Keratinocyte (primary cell): ENCODE measurements at regions not wholly inside any gene's neighbourhood (a gene's known extent, or its start where the extent isn't known, plus 50 kb on each side); places are given as distances from the start of the nearest gene placed in this dataset.

Source experiments
- DNase-seq: peaks from one replicate; pipeline ENCODE4 v3.0.0-alpha.2; 2011; ENCODE audit warnings: low read depth, missing footprints, low spot score
- FAIRE-seq: peaks from 2 replicates; lab custom pipeline; 2011; peaks lifted over from hg19 to GRCh38; lab: Jason Lieb, UNC
- H2AFZ ChIP-seq: 2 replicates; pipeline ENCODE4 v1.6.0; 2012; ENCODE audit warnings: low read length, control low read depth, inconsistent platforms; ENCODE audit not compliant: control insufficient read depth
- H3K27ac ChIP-seq: 2 replicates; pipeline ENCODE4 v1.5.1; 2011; ENCODE audit warnings: low read length; ENCODE audit not compliant: control insufficient read depth, insufficient read depth
- H3K27me3 ChIP-seq: 3 replicates; pipeline ENCODE4 v1.6.0; 2011; ENCODE audit warnings: low read length; ENCODE audit not compliant: control insufficient read depth, insufficient read depth; ENCODE audit errors: extremely low read depth
- H3K36me3 ChIP-seq, 2 experiments: 2 replicates in 1 of 2; 3 replicates in 1 of 2; pipeline ENCODE4 v1.5.1; 2011; ENCODE audit warnings: low read length in 2 of 2, mild to moderate bottlenecking in 1 of 2; ENCODE audit not compliant: control insufficient read depth in 2 of 2, insufficient read depth in 2 of 2; ENCODE audit errors: extremely low read depth in 1 of 2
- H3K4me1 ChIP-seq: 3 replicates; pipeline ENCODE4 v1.5.1; 2011; ENCODE audit warnings: low read length; ENCODE audit not compliant: control insufficient read depth, insufficient read depth; ENCODE audit errors: extremely low read depth
- H3K4me2 ChIP-seq: 3 replicates; pipeline ENCODE4 v1.6.0; 2011; ENCODE audit warnings: low read depth, low read length; ENCODE audit not compliant: control insufficient read depth, insufficient read depth; ENCODE audit errors: extremely low read depth
- H3K4me3 ChIP-seq, 3 experiments: fragments of 200-600 bp in 1 of 3; sonication (generic) in 1 of 3; 2 replicates in 2 of 3; 3 replicates in 1 of 3; pipeline ENCODE4 v1.5.1; 2011 to 2016; ENCODE audit warnings: low read length in 3 of 3, mild to moderate bottlenecking in 3 of 3, control low read depth in 2 of 3, inconsistent platforms in 1 of 3, low read depth in 1 of 3, mixed read lengths in 1 of 3, mixed run types in 1 of 3, moderate library complexity in 1 of 3; ENCODE audit not compliant: control insufficient read depth in 2 of 3, insufficient read depth in 2 of 3; ENCODE audit errors: extremely low read depth in 1 of 3
- H3K79me2 ChIP-seq: 2 replicates; pipeline ENCODE4 v1.6.0; 2012; ENCODE audit warnings: low read length; ENCODE audit not compliant: control insufficient read depth, insufficient read depth
- H3K9ac ChIP-seq: 3 replicates; pipeline ENCODE4 v1.6.0; 2011; ENCODE audit warnings: low read length; ENCODE audit not compliant: control insufficient read depth, insufficient read depth; ENCODE audit errors: extremely low read depth
- H3K9me1 ChIP-seq: 3 replicates; pipeline ENCODE4 v1.6.0; 2011; ENCODE audit warnings: low read length; ENCODE audit not compliant: control insufficient read depth, insufficient read depth; ENCODE audit errors: extremely low read depth
- H3K9me3 ChIP-seq: 2 replicates; pipeline ENCODE4 v1.5.1; 2012; ENCODE audit warnings: low read depth, low read length; ENCODE audit not compliant: control insufficient read depth
- H4K20me1 ChIP-seq: 3 replicates; pipeline ENCODE4 v1.6.0; 2011; ENCODE audit warnings: low read length; ENCODE audit not compliant: control insufficient read depth, insufficient read depth; ENCODE audit errors: extremely low read depth
- EZH2 ChIP-seq: IDR thresholded peaks from one replicate; pipeline ENCODE4 v1.6.1; 2012; ENCODE audit warnings: inconsistent platforms, mild to moderate bottlenecking, low read length, moderate library complexity
- dilution Hi-C: fragments of 300-500 bp; cut with MboI; formaldehyde crosslinking; loops from one replicate; pipeline ENCODE4 v1.7.0; 2020; ENCODE audit warnings: low sequenced_read_pairs; ENCODE audit not compliant: extremely low pct_ligation_motif_present
- TF ChIP-seq, protein P1 (sequence below), 3 experiments: IDR thresholded peaks in 1 of 3; conservative IDR thresholded peaks in 1 of 3; optimal IDR thresholded peaks in 1 of 3; 2 replicates in 2 of 3; 3 replicates in 1 of 3; pipeline versions ENCODE3 to v1.5.1; 2011; ENCODE audit warnings: low read length in 3 of 3, mild to moderate bottlenecking in 3 of 3, moderate library complexity in 2 of 3, control low read depth in 1 of 3, inconsistent platforms in 1 of 3; ENCODE audit not compliant: insufficient read depth in 2 of 3; ENCODE audit errors: extremely low read depth in 1 of 3

DNA sequence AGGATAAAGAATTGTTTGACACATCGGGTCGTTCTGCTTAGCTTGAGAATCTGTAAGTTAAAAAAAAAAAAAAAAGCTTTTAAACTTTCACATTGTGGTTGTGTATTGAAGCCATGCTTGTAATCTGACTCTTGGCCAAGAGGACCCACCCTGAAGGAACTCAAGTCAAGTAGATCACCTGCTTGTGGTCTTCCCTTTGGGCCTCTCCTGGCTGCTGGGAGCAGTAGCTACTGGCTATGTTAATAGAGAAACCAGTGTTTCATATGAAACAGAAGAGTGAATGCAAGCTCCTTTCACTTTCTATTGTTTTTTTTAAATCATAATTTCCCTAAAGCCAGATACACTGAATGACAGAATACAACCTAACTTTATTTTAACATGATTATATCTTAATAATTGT lies 402.4 kb upstream of the NDST4 start:
- Histone ChIP-seq H3K4me1 (no peaks in the 10 kb centered on the region), H3K79me2 (no peaks in the 10 kb centered on the region), H4K20me1 (no peaks in the 10 kb centered on the region), H3K36me3 (no peaks in the 10 kb centered on the region), H3K9me3 (no peaks in the 10 kb centered on the region), H3K27ac (no peak overlapping the region), H3K27me3 (no peaks in the 10 kb centered on the region), H3K9ac (no peak overlapping the region), H3K4me2 (no peak overlapping the region), H2AFZ (no peak overlapping the region), H3K4me3 (no peak overlapping the region), H3K9me1 (no peaks in the 10 kb centered on the region)
- no peak for FAIRE-seq
- dilution Hi-C loops = no loop called here
- DNase-seq = no peak
- TF ChIP-seq, protein P1, sequence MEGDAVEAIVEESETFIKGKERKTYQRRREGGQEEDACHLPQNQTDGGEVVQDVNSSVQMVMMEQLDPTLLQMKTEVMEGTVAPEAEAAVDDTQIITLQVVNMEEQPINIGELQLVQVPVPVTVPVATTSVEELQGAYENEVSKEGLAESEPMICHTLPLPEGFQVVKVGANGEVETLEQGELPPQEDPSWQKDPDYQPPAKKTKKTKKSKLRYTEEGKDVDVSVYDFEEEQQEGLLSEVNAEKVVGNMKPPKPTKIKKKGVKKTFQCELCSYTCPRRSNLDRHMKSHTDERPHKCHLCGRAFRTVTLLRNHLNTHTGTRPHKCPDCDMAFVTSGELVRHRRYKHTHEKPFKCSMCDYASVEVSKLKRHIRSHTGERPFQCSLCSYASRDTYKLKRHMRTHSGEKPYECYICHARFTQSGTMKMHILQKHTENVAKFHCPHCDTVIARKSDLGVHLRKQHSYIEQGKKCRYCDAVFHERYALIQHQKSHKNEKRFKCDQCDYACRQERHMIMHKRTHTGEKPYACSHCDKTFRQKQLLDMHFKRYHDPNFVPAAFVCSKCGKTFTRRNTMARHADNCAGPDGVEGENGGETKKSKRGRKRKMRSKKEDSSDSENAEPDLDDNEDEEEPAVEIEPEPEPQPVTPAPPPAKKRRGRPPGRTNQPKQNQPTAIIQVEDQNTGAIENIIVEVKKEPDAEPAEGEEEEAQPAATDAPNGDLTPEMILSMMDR (optimal IDR thresholded peaks at IDR 0.05 in 1 of 3, IDR thresholded peaks at IDR 0.05 in 1 of 3, conservative IDR thresholded peaks at IDR 0.05 in 1 of 3; ENCODE audit: extremely low read depth in 1 of 3, insufficient read depth in 2 of 3, low read length in 3 of 3) = no peak
- TF ChIP-seq EZH2 = no peak

DNA sequence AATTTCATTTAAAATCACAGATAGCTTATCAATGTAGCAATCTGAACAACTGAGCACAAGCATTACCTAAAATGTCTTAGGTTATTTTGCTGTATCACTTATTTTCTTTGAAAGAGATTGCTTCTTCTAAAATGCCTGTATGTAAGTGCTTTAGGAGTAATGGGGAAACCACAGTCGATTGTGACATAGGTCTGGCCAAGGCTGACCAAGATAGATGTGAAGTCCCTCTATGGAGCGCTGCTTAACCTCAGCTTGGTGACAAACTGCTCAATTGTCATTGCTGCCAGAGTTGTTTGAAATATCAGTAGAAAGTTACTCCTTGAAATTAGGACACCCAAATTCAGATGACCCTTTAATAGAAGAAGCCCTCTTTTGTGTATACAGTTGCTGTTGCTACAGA lies 401.9 kb upstream of the NDST4 start:
- no peak overlapping the region for H3K9ac ChIP-seq
- H3K4me3 ChIP-seq = no peak overlapping the region
- H3K9me3 ChIP-seq = no peaks in the 10 kb centered on the region
- H3K27ac ChIP-seq = no peak overlapping the region
- H3K36me3 ChIP-seq = no peaks in the 10 kb centered on the region
- H2AFZ ChIP-seq = no peak overlapping the region
- no peaks in the 10 kb centered on the region for H3K4me1 ChIP-seq
- no peaks in the 10 kb centered on the region for H3K27me3 ChIP-seq
- no peak for FAIRE-seq
- no peak for DNase-seq
- no peaks in the 10 kb centered on the region for H4K20me1 ChIP-seq
- dilution Hi-C loops = no loop called here
- no peak overlapping the region for H3K4me2 ChIP-seq
- H3K9me1 ChIP-seq = no peaks in the 10 kb centered on the region
- H3K79me2 ChIP-seq = no peaks in the 10 kb centered on the region
- TF ChIP-seq, protein P1 (optimal IDR thresholded peaks at IDR 0.05 in 1 of 3, IDR thresholded peaks at IDR 0.05 in 1 of 3, conservative IDR thresholded peaks at IDR 0.05 in 1 of 3; ENCODE audit: extremely low read depth in 1 of 3, insufficient read depth in 2 of 3, low read length in 3 of 3) = no peak
- TF ChIP-seq EZH2 = no peak
